Ascending aorta (tissue), 2 donors: ENCODE measurements at regions not wholly inside any gene's neighbourhood (a gene's known extent, or its start where the extent isn't known, plus 50 kb on each side); places are given as distances from the start of the nearest gene placed in this dataset.

Experiments used
- DNase-seq, 2 donors: peaks; one replicate each; pipeline ENCODE4 v3.0.0-alpha.2; 2019; ENCODE audit warnings: low spot score in 2 of 2
- H3K27ac ChIP-seq, 2 donors: fragments of 200-600 bp; sonication (generic); one replicate each; pipeline ENCODE4 v1.5.1; 2016 to 2017; ENCODE audit warnings: mild to moderate bottlenecking in 1 of 2
- H3K27me3 ChIP-seq: fragments of 200-600 bp; sonication (generic); one replicate; pipeline ENCODE4 v1.5.1; 2017
- H3K36me3 ChIP-seq, 2 donors: fragments of 200-600 bp; sonication (generic); one replicate each; pipeline ENCODE4 v1.5.1; 2016
- H3K4me1 ChIP-seq, 2 donors: fragments of 200-600 bp; sonication (generic); one replicate each; pipeline ENCODE4 v1.5.1; 2016 to 2017; ENCODE audit warnings: mild to moderate bottlenecking in 1 of 2
- H3K4me3 ChIP-seq, 2 donors: fragments of 200-600 bp; sonication (generic); one replicate each; pipeline ENCODE4 v1.5.1; 2016 to 2017; ENCODE audit warnings: mild to moderate bottlenecking in 1 of 2
- H3K9me3 ChIP-seq, 2 donors: fragments of 200-600 bp; sonication (generic); one replicate each; pipeline ENCODE4 v1.5.1; 2016
- intact Hi-C: fragments of 100-400 bp; cut with DNase I; formaldehyde crosslinking; loops from one replicate; pipeline ENCODE4 v1.15.1; 2023
- TF ChIP-seq, protein P1 (sequence below), 3 experiments: fragments of 200-600 bp in 2 of 3; fragments of 450-650 bp in 1 of 3; sonication (generic) in 2 of 3; IDR thresholded peaks; one replicate each; pipeline ENCODE4 v1.5.1; 2016 to 2019; ENCODE audit warnings: antibody characterized with exemption in 3 of 3, mild to moderate bottlenecking in 1 of 3, moderate library complexity in 1 of 3

DNA sequence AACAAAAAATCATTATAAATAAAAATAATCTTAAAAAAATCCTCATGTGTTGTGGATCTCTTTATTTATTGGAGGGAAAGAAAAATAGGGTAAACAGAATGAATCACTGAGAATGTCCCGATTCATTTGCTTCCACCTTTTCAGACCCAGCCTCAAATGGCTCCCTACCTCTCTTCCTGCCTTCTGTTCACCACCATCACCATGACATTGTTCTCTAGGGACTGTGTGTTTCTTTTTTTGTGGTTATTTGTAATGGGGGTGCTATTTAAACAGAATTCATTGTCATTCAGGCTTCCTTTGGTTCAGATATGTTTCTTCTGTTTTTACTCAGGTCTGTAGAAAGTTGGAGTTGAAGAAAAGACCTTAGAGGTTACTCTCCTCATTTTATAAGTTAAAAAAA, 198.2 kb downstream of the KIF4B start:
- DNase-seq = no peak
- intact Hi-C loops = no loop called here
- TF ChIP-seq, protein P1, sequence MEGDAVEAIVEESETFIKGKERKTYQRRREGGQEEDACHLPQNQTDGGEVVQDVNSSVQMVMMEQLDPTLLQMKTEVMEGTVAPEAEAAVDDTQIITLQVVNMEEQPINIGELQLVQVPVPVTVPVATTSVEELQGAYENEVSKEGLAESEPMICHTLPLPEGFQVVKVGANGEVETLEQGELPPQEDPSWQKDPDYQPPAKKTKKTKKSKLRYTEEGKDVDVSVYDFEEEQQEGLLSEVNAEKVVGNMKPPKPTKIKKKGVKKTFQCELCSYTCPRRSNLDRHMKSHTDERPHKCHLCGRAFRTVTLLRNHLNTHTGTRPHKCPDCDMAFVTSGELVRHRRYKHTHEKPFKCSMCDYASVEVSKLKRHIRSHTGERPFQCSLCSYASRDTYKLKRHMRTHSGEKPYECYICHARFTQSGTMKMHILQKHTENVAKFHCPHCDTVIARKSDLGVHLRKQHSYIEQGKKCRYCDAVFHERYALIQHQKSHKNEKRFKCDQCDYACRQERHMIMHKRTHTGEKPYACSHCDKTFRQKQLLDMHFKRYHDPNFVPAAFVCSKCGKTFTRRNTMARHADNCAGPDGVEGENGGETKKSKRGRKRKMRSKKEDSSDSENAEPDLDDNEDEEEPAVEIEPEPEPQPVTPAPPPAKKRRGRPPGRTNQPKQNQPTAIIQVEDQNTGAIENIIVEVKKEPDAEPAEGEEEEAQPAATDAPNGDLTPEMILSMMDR (IDR thresholded peaks at IDR 0.05) = no peak
- Histone ChIP-seq H3K27ac (no peak overlapping the region), H3K4me1 (no peaks in the 10 kb centered on the region), H3K36me3 (no peaks in the 10 kb centered on the region), H3K9me3 (no peaks in the 10 kb centered on the region), H3K27me3 (no peaks in the 10 kb centered on the region), H3K4me3 (no peak overlapping the region)

DNA sequence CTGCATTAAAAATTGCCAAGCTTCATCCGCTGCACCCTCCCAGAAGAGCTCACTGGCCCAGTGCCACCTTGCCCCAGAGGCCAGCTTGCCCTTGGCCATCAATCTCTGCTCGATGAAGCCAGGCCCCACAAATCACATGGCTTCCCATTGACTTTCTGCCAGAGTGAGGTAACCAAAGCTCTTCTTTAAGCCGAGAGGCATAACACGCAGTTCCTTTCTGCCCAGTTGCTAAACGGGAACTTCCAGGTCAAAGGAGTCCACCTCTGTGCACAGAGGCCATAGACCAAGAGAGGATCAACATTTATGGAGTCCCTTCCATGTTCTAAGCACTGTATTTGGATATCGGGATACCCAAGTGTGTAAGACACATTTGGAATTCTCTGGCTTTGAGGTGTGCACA, 208.8 kb downstream of the KIF4B start:
- no peaks in the 10 kb centered on the region for H3K4me1 ChIP-seq
- H3K27me3 ChIP-seq = no peaks in the 10 kb centered on the region
- no peak overlapping the region for H3K4me3 ChIP-seq
- H3K36me3 ChIP-seq = no peaks in the 10 kb centered on the region
- H3K9me3 ChIP-seq = no peaks in the 10 kb centered on the region
- no peak overlapping the region for H3K27ac ChIP-seq
- intact Hi-C loops = no loop called here
- DNase-seq = no peak
- TF ChIP-seq, protein P1 (IDR thresholded peaks at IDR 0.05) = no peak

DNA sequence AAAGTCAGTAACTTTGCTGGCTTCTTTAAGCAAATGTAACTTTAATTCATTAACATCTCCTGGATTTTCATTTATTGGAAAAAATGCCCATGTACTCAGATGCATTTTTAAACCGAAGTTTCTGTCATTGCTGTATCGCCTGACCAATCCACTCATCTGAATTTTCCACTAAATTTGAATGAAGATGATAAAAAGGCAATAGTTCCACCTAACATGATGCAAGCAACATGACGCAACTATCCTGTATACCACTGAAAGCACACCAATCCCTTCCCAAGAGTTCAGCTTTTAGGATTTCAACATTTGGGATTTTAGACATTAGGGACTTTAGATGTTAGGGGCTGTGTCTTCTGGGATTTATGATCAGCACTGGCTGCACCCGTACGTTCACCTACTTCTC, 215.6 kb downstream of the KIF4B start:
- H3K36me3 ChIP-seq = no peaks in the 10 kb centered on the region
- TF ChIP-seq, protein P1 (IDR thresholded peaks at IDR 0.05) = no peak
- no peaks in the 10 kb centered on the region for H3K4me1 ChIP-seq
- intact Hi-C loops = no loop called here
- no peaks in the 10 kb centered on the region for H3K9me3 ChIP-seq
- DNase-seq = no peak
- no peak overlapping the region for H3K27ac ChIP-seq
- no peak overlapping the region for H3K4me3 ChIP-seq
- H3K27me3 ChIP-seq = no peaks in the 10 kb centered on the region

DNA sequence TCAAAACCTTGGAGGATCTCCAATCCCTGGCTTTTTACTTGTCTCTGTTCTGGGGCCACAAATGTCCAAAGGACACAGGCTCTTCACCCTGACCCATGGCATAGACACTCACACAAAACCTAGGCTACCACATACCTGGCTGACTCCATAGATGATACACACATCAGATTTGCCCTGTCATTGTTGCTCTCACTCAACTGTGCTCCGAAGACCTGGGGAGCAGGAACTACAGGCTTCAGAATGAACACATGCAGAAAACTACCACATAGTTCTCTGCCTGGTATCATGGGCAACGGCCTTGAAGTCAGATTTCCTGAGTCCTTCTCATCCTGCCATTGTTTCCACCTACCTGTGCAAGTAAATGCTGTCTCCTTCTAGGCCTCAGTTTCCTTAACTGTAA, 226.2 kb downstream of the KIF4B start:
- H3K4me1 ChIP-seq = no peaks in the 10 kb centered on the region
- H3K9me3 ChIP-seq = peaks cover 0 to 12% of the 10 kb centered on the region in 2 donors
- DNase-seq = no peak
- H3K27me3 ChIP-seq = no peaks in the 10 kb centered on the region
- intact Hi-C loops = no loop called here
- H3K4me3 ChIP-seq = no peak overlapping the region
- no peak overlapping the region for H3K27ac ChIP-seq
- no peaks in the 10 kb centered on the region for H3K36me3 ChIP-seq
- TF ChIP-seq, protein P1 (IDR thresholded peaks at IDR 0.05) = no peak

DNA sequence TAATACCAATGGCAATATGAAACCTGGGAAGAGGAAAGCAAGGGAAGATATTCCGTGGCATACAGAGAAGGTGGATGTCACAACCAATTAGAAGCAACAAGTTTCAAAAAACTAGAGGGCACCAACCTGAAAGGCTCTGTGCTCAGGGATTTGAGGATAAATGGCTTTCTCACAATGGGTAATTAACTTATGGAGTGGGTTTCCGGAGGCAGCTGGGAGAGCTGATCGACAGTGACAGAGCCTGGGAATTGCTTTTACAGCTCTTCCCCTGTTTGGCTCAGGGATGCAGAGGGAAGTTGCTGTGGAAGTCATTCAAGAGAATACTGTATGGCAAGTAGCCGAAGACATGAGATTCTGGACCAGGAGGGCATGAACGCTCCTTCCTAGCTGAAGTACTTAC, 237.0 kb downstream of the KIF4B start:
- DNase-seq = no peak
- Histone ChIP-seq H3K9me3 (no peaks in the 10 kb centered on the region), H3K4me1 (no peaks in the 10 kb centered on the region), H3K4me3 (no peak overlapping the region), H3K27me3 (no peaks in the 10 kb centered on the region), H3K27ac (no peak overlapping the region), H3K36me3 (no peaks in the 10 kb centered on the region)
- TF ChIP-seq, protein P1 (IDR thresholded peaks at IDR 0.05) = no peak
- intact Hi-C loops = no loop called here

DNA sequence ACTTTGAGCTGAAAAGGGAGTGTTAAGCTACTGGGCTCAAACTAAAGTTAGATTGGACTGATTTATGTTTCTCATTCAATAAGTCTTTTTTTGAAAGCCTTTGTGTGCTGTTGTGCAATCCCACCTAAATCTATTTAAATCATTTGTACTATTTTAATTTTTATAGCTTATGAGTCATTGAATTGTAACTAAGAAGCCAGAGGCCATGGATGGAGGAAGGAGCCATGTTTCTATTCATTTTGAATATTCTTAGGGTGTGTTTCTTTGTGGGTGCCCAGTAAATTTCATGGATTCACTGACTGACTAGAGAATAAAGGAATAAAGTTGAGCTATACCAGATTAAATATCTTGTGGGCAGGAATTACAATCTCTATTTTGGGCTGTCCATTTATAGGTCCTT, 238.5 kb downstream of the KIF4B start:
- no peak for DNase-seq
- Histone ChIP-seq H3K9me3 (no peaks in the 10 kb centered on the region), H3K4me1 (no peaks in the 10 kb centered on the region), H3K36me3 (no peaks in the 10 kb centered on the region), H3K27ac (no peak overlapping the region), H3K27me3 (no peaks in the 10 kb centered on the region), H3K4me3 (no peak overlapping the region)
- TF ChIP-seq, protein P1 (IDR thresholded peaks at IDR 0.05) = no peak
- intact Hi-C loops = no loop called here
